HG02678 (cell line): ENCODE measurements at regions not wholly inside any gene's neighbourhood (a gene's known extent, or its start where the extent isn't known, plus 50 kb on each side); places are given as distances from the start of the nearest gene placed in this dataset.

Experiments used
- ATAC-seq: cut with Tn5 transposase; IDR thresholded peaks from one replicate; pipeline ENCODE4 v1.9.1; 2021; ENCODE audit warnings: mild to moderate bottlenecking, moderate library complexity; ENCODE audit not compliant: unreplicated experiment

DNA sequence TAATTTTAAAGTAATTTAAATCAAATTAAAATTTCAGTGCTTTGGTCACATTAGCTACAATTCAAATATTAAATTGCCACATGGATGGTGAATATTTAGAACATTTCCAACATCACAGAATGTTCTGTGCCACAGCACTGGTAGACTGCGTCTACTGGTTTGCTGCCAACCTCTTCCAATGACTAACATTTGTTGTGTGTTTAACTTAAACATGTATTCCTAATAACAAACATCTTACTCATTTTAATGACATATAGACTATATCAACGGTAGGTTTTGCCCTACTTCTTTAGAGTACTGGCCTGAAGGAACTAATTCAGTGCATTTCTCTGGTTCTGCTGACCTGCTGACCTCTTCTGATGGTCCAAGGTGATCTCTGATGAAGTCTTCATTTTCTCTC, 157.6 kb downstream of the DCK start:
- ATAC-seq: no peak

- no peak for ATAC-seq
Observed at GRCh38 chr4:71156616-71157015, 163.2 kb downstream of the DCK start.

DNA sequence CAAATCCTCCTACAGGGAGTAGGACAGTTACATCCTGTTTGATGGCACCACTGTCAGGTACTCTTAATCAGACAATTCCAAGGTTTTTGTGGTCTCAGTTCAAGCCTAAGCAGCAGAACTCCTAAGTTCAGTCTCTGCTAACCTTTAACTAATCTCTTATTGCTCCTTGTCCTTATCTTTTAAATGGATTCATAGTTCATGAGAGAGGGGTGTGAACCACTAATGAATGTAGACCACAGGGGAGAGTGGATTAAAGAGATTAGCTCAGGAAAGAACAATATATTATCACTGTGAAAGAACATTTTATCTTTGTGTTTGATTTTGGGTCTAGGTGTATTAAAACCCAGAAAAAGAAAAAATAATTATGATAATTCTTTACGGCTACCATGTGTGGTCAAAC, 168.9 kb downstream of the DCK start:
- ATAC-seq: no peak

DNA sequence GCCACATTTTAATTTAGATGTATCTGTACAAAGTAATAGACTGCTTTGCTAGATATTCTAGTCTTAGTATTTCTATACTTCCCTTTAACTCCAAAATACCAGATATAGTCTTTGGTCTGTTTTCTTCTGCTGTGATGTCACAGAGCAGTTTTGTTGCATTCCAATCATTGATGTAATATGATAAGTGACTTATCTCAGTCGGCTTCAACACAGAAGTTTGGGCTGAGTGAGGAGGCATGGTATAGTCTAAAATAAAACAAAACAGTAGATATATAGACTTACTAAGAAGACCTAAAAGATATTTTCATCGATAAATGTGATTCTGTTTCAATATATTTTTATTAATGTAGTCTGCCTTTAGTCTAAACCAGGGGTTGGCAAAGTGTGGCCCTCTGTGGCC, 169.9 kb downstream of the DCK start:
- ATAC-seq: no peak

DNA sequence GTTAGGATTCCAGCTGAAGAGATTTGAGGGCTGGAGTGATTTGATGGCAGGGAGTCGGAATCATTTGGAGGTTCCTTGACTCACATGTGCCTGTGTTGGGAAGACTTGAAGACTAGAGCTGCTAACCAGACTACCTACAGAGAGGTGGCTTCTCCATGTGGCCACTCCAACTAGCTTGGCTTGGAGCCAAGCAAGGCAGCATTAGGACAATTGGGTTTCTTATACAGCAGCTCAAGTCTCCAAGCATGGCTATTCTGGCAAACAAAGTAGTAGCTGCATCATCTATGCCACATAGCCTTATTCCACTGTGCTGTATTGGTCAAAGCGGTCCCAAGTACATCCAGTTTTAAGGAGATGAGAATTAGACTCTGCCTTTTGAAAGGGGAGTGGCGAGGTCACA, 171.7 kb upstream of the SLC4A4 start:
- ATAC-seq: no peak

DNA sequence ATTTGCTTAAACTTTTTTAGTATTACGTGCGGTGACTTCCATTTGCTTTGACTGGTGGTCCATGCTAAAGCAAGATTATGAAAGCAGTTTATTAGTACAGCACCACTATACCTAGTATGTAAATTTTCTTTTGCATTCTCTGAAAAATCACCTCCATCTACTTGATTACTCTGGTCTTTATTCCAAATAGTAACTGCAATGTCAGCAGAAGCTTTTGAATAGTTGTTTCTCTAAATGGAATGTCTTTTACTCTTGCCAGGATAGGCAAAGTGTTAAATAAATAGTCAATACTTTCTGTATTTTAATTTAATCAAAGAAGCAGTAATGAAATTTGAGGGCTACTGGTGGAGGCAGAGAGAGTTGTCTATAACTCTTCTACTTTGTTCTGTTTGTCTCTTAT, 167.2 kb upstream of the SLC4A4 start:
- ATAC-seq: no peak

DNA sequence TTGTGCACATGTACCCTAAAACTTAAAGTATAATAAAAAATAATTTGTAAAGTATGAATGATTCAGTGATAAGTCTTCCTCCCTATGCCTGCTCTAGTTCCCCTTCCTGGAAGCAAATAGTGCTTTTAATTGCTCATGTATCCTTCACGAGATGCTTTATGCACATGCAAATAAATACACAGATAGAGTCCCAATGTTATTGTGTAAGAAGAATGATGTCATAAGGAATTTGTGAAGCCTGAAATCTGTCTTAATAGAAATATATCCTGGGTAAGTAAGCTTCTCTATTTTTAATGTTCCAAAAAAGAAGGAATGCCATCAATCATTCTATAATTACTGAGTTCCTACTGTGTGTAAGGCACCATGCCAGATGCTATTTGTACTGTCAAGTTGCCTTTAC, 157.5 kb upstream of the SLC4A4 start:
- ATAC-seq: no peak

DNA sequence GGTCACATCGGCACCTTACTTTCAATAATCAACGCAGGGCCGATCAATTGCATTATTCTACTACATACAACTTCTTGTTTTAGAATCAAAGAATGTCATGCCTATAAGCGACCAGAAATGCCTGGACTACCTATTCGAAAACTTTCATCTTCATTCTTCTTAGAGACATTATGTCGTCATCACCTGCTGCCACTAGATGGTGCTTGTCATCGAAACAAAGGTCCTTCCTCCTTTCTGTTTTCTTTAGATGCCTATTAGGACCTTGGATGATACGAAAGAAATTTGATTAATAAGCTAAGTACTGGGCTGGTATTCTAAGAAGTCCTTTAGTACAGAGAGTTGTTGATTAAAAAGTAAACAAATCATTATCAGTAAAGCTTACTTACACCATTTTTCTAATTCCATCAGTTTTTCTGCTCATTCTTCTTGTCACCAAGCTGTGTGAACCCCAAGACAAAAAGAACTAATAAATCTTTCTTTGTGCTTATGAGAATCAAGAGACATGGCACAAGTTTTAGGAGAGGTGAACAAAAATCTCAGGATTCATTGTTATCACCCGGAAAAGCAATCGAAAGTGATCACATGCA, 154.5 kb upstream of the SLC4A4 start:
- peak; percentile 54 for ATAC-seq

DNA sequence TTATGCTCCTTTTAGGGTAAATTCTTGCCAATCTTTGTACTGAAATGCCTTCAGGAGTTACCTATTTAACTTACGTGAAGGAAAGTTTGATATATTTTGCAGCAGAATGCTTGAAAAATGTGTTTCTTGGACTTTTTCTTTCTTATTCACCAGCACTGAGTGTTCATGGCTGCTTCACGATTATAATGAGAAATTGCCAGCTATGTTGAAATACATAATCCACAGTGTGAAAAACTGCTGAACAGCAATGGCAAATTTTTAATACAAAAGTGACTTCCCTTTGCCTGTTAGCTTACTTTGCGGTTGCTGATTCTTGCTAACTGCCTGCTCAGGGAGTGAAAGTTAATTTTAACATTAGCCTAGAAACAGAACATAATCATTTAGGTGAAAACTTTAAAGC, 153.8 kb upstream of the SLC4A4 start:
- no peak for ATAC-seq

DNA sequence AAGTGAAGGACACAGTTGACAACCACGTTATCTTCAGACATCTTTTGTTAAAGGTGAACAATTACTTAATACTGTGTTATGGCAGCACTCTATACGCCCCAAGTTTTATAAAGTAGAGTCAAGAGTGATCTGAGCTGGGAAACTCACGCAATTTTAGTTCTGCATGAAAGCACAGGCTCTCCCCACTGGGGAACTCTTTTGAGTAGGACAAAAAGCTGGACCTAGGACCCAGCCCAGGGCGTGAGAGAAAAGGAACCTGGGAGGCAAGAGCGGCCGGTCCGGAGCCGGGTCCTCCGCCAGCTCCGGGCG, 152.6 kb upstream of the SLC4A4 start:
- ATAC-seq: no peak

DNA sequence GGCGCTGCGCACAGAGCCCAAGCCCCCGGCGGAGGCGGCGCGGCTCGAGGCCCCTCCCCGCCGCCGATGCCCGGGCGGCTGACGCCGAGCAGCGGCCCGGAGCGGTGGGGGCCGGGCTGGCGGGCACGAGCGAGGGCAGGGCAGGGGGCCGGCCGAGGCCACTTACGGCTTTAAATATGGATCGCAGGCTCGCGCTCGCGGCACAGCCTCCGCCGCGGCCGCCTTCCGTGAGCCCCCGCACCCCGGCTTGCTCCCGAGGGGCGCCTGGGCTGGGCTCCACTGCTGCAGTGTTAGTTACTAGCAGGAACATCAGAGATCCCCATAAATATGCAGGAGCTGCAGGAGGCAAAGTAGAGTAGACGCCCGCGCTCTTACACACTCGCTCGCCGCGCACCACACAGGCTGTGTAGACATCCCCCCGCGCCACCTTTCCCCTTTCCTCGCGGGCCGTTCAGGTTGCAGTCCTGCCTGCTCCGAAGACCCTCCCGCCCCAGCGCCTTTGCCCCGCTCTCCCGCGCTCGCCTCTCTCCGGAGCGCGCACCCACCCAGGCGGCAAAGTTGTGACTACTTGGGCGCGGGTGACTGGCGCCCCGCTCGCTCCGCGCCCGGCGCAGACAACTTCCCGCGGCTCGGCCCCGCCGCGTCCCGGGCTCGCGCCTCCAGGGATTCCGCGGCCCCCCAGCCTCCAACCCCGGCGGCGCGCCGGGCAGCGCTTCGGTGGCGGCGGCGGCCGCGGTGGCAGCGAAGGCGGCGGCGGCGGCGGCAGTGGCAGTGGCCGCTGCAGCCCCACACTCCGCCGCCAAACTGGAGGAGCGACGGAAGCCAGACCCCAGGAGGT, 152.0 kb upstream of the SLC4A4 start:
- peak; percentile 38 for ATAC-seq

- peak; percentile 28 for ATAC-seq
Observed at GRCh38 chr4:71187404-71188155, 151.2 kb upstream of the SLC4A4 start.

DNA sequence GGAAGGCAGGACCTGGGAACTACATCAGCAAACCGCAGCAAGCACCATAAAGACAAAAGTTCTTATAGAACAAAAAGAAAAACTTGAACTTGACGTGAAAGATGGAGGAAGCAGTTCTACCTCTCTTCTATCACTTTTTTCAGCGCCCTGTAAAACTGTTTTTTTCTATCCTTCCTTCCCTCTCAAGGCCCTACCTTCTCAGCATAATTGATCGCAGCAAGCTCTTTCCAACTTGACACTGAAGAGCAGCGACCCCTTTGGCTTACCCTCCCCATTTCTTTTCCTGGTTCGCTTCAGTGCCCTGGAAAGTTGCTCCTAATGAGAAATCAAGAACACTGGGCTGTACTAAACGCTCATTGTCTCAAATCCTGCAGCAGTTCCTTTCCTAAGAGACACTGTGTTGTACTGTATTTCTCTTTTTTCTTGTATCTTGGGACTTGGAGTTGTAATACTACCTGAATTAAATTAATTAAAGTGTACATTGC, 150.6 kb upstream of the SLC4A4 start:
- no peak for ATAC-seq

GRCh38 chr4:71188951-71189350, 149.9 kb upstream of the SLC4A4 start:
- no peak for ATAC-seq

GRCh38 chr4:71189471-71189870, 149.3 kb upstream of the SLC4A4 start:
- no peak for ATAC-seq

- no peak for ATAC-seq
Observed at GRCh38 chr4:71194454-71194853, 144.4 kb upstream of the SLC4A4 start.

GRCh38 chr4:71195924-71196323, 142.9 kb upstream of the SLC4A4 start:
- ATAC-seq: no peak

GRCh38 chr4:71198958-71199357, 139.9 kb upstream of the SLC4A4 start:
- no peak for ATAC-seq

- ATAC-seq: no peak
Observed at GRCh38 chr4:71201057-71201456, 137.8 kb upstream of the SLC4A4 start.

- ATAC-seq: no peak
Observed at GRCh38 chr4:71201817-71202576, 136.8 kb upstream of the SLC4A4 start.

- no peak for ATAC-seq
Observed at GRCh38 chr4:71202705-71203104, 136.1 kb upstream of the SLC4A4 start.
